Natural killer cell (primary cell): ENCODE measurements at regions not wholly inside any gene's neighbourhood (a gene's known extent, or its start where the extent isn't known, plus 50 kb on each side); places are given as distances from the start of the nearest gene placed in this dataset.

Source experiments
- ATAC-seq, 3 donors: fragments of 150-1000 bp in 2 of 3; fragments of 200-7000 bp in 1 of 3; cut with Tn5 transposase; 1 replicate in 1 of 3; 2 replicates in 2 of 3; pipeline ENCODE4 v1.10.0; 2021; ENCODE audit warnings: mild to moderate bottlenecking in 2 of 3, moderate library complexity in 2 of 3
- DNase-seq, 2 donors: peaks; one replicate each; pipeline versions ENCODE4 v3.0.0 to v3.0.0-alpha.2; 2013 to 2021; ENCODE audit warnings: mixed read lengths in 1 of 2
- H3K27ac ChIP-seq: one replicate; pipeline ENCODE4 v1.5.1; 2013; ENCODE audit warnings: mild to moderate bottlenecking, low read length
- H3K27me3 ChIP-seq: one replicate; pipeline ENCODE4 v1.6.1; 2013; ENCODE audit warnings: low read length; ENCODE audit not compliant: control insufficient read depth, insufficient read depth
- H3K36me3 ChIP-seq: one replicate; pipeline ENCODE4 v1.6.1; 2013; ENCODE audit warnings: low read length; ENCODE audit not compliant: control insufficient read depth, insufficient read depth
- H3K4me1 ChIP-seq: one replicate; pipeline ENCODE4 v1.6.1; 2013; ENCODE audit warnings: low read length; ENCODE audit not compliant: control insufficient read depth, insufficient read depth
- H3K4me3 ChIP-seq: one replicate; pipeline ENCODE4 v1.5.1; 2013; ENCODE audit warnings: low read length
- H3K9me3 ChIP-seq: one replicate; pipeline ENCODE4 v1.6.1; 2013; ENCODE audit warnings: low read length; ENCODE audit not compliant: control insufficient read depth, insufficient read depth
- H3K27ac Mint-ChIP-seq, 2 donors: one replicate each; pipeline ENCODE4 v1.8.0; 2022; ENCODE audit warnings: mild to moderate bottlenecking in 2 of 2, mixed read lengths in 2 of 2, moderate library complexity in 1 of 2
- H3K27me3 Mint-ChIP-seq, 2 donors: one replicate each; pipeline ENCODE4 v1.8.0; 2022; ENCODE audit warnings: low read depth in 2 of 2, mixed read lengths in 2 of 2
- H3K36me3 Mint-ChIP-seq: one replicate; pipeline ENCODE4 v1.8.0; 2022; ENCODE audit warnings: mixed read lengths
- H3K4me1 Mint-ChIP-seq, 2 donors: one replicate each; pipeline ENCODE4 v1.8.0; 2022; ENCODE audit warnings: mixed read lengths in 2 of 2
- H3K4me3 Mint-ChIP-seq: one replicate; pipeline ENCODE4 v1.8.0; 2022; ENCODE audit warnings: mild to moderate bottlenecking, moderate library complexity, mixed read lengths
- H3K9me3 Mint-ChIP-seq, 2 donors: one replicate each; pipeline ENCODE4 v1.8.0; 2022; ENCODE audit warnings: mixed read lengths in 2 of 2
- WGBS: methylation state at CpG from one replicate; pipeline ENCODE4 v1.1.7; 2013; ENCODE audit warnings: missing lambda C conversion rate; ENCODE audit not compliant: insufficient coverage; 5-methylcytosine and 5-hydroxymethylcytosine counted together
- intact Hi-C: fragments of 100-400 bp; cut with micrococcal nuclease; formaldehyde crosslinking; loops from one replicate; pipeline ENCODE4 v1.14.2; 2022
- TF ChIP-seq, protein P1 (sequence below): fragments of 200-600 bp; IDR thresholded peaks from one replicate; pipeline ENCODE4 v1.8.0; 2022; ENCODE audit warnings: antibody characterized with exemption

DNA sequence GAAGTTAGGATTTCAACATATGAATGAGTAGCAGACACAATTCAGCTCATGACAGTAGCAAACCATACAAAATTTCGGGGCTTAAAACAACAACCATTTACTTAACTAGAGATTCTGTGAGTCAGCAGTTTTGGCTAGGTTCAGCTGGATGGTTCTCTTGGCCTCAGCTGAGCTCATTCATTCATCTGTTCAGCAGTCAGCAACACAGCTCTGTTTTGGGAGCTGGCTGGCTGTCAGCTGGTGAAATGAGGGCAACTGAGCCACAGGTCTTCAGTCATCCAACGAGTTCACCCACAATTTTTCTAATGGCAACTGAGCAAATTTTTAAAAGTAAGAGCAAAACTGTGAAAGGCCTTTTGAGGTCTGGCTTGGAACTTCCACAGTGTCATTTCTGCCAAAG, 2005.1 kb upstream of the AGA start:
- Mint-ChIP-seq H3K4me3 (no peak overlapping the region), H3K4me1 (no peaks in the 10 kb centered on the region), H3K27me3 (no peaks in the 10 kb centered on the region), H3K36me3 (peaks cover under 1% of the 10 kb centered on the region), H3K9me3 (peaks cover 4 to 17% of the 10 kb centered on the region in 2 donors), H3K27ac (no peak overlapping the region)
- TF ChIP-seq, protein P1, sequence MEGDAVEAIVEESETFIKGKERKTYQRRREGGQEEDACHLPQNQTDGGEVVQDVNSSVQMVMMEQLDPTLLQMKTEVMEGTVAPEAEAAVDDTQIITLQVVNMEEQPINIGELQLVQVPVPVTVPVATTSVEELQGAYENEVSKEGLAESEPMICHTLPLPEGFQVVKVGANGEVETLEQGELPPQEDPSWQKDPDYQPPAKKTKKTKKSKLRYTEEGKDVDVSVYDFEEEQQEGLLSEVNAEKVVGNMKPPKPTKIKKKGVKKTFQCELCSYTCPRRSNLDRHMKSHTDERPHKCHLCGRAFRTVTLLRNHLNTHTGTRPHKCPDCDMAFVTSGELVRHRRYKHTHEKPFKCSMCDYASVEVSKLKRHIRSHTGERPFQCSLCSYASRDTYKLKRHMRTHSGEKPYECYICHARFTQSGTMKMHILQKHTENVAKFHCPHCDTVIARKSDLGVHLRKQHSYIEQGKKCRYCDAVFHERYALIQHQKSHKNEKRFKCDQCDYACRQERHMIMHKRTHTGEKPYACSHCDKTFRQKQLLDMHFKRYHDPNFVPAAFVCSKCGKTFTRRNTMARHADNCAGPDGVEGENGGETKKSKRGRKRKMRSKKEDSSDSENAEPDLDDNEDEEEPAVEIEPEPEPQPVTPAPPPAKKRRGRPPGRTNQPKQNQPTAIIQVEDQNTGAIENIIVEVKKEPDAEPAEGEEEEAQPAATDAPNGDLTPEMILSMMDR, result no peak
- peaks cover 6% of the 10 kb centered on the region for H3K9me3 ChIP-seq
- ATAC-seq (no peak), DNase-seq (no peak)
- no peaks in the 10 kb centered on the region for H3K4me1 ChIP-seq
- no peaks in the 10 kb centered on the region for H3K36me3 ChIP-seq
- no peaks in the 10 kb centered on the region for H3K27me3 ChIP-seq
- intact Hi-C loops, result no loop called here
- H3K27ac ChIP-seq, result no peak overlapping the region
- 43% methylated on average over 2 of the region's 2 CpGs for WGBS
- no peak overlapping the region for H3K4me3 ChIP-seq

DNA sequence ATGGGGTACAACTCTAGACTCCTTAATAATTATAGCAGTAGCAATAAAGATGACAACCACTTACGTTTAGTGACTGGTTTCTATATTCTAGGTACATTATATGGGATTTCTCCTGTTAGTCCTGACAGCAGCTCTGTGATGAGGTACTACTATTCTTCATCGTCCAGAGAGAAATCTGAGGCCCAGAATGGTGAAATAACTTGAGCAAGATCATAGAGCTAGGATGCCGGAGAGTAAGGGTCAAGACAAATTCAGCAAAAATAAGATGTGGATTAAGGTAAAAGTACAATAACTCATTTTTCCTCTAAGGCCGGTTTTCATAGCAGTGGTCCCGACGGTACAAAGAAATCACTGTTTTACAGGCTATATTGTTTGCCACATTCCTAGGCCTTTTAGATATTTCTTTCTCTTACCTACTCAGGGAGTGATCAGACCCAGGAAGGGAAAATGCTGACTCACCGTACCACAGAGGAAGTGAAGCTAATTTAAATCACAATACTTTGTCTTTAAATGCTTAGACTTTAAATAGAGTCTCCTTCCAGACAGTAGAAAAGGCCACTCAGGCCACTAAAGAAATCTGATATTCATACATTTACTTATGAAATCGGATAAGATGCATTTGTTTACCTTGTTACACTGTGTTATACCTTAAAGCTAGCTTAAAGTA, 2023.0 kb upstream of the AGA start:
- DNase-seq (no peak), ATAC-seq (no peak)
- Histone ChIP-seq H3K9me3 (no peaks in the 10 kb centered on the region), H3K27ac (no peak overlapping the region), H3K27me3 (no peaks in the 10 kb centered on the region), H3K4me1 (no peaks in the 10 kb centered on the region), H3K4me3 (no peak overlapping the region), H3K36me3 (no peaks in the 10 kb centered on the region)
- WGBS, result 84% methylated on average over 7 of the region's 8 CpGs
- no peak overlapping the region for H3K27ac Mint-ChIP-seq
- H3K4me1 Mint-ChIP-seq, result no peaks in the 10 kb centered on the region
- TF ChIP-seq, protein P1, result no peak
- no peaks in the 10 kb centered on the region for H3K36me3 Mint-ChIP-seq
- H3K27me3 Mint-ChIP-seq, result no peaks in the 10 kb centered on the region
- intact Hi-C loops, result no loop called here
- H3K9me3 Mint-ChIP-seq, result peaks cover 6 to 9% of the 10 kb centered on the region in 2 donors
- no peak overlapping the region for H3K4me3 Mint-ChIP-seq

GRCh38 chr4:179467878-179468277, 2025.6 kb upstream of the AGA start:
- Mint-ChIP-seq H3K27me3 (no peaks in the 10 kb centered on the region), H3K36me3 (peaks cover 7% of the 10 kb centered on the region)

More at GRCh38 chr4:179467878-179468277, 2025.6 kb upstream of the AGA start:
- H3K4me3 Mint-ChIP-seq, result no peak overlapping the region
- no peaks in the 10 kb centered on the region for H3K27me3 ChIP-seq
- ATAC-seq (no peak), DNase-seq (no peak)
- TF ChIP-seq, protein P1, result no peak
- H3K9me3 Mint-ChIP-seq, result peaks cover 9 to 11% of the 10 kb centered on the region in 2 donors
- intact Hi-C loops, result no loop called here
- H3K9me3 ChIP-seq, result no peaks in the 10 kb centered on the region
- H3K27ac Mint-ChIP-seq, result no peak overlapping the region
- no peak overlapping the region for H3K4me3 ChIP-seq
- H3K4me1 Mint-ChIP-seq, result no peaks in the 10 kb centered on the region
- no peaks in the 10 kb centered on the region for H3K36me3 ChIP-seq
- H3K4me1 ChIP-seq, result no peaks in the 10 kb centered on the region
- no CpG with 5 or more reads among the region's 1 CpG for WGBS
- no peak overlapping the region for H3K27ac ChIP-seq
